Naive thymus-derived CD4-positive, alpha-beta T cell (primary cell): ENCODE measurements at regions not wholly inside any gene's neighbourhood (a gene's known extent, or its start where the extent isn't known, plus 50 kb on each side); places are given as distances from the start of the nearest gene placed in this dataset.

ENCODE experiments used
- ATAC-seq: fragments of 150-1000 bp; cut with Tn5 transposase; 2 replicates; pipeline ENCODE4 v1.10.0; 2021; ENCODE audit warnings: mild to moderate bottlenecking, moderate library complexity
- CTCF ChIA-PET: fragments of 350-600 bp; sonication (Branson Sonifier 250); formaldehyde crosslinking; loops from one replicate; lab custom pipeline; 2021; ENCODE audit warnings: antibody characterized with exemption; lab: Charles Lee
- POLR2A ChIA-PET: fragments of 350-600 bp; sonication (Branson Sonifier 250); formaldehyde crosslinking; loops from one replicate; lab custom pipeline; 2021; ENCODE audit warnings: antibody characterized with exemption, inconsistent platforms; lab: Charles Lee
- DNase-seq, 9 donors: peaks; one replicate each; pipeline versions ENCODE4 v3.0.0 to v3.0.0-alpha.2; 2020 to 2022; ENCODE audit warnings: mixed read lengths in 1 of 9
- H3K27ac ChIP-seq: one replicate; pipeline ENCODE4 v1.7.0; 2013; ENCODE audit warnings: mild to moderate bottlenecking, low read depth, low read length, moderate library complexity
- H3K27me3 ChIP-seq, 2 donors: one replicate each; pipeline ENCODE4 v1.7.0; 2013; ENCODE audit warnings: low read length in 2 of 2, mild to moderate bottlenecking in 2 of 2, moderate library complexity in 2 of 2; ENCODE audit not compliant: control insufficient read depth in 2 of 2, insufficient read depth in 2 of 2
- H3K36me3 ChIP-seq, 3 experiments: 1 replicate in 2 of 3; 2 replicates in 1 of 3; pipeline ENCODE4 v1.7.0; 2013; ENCODE audit warnings: low read length in 3 of 3, mild to moderate bottlenecking in 3 of 3, moderate library complexity in 1 of 3; ENCODE audit not compliant: insufficient read depth in 3 of 3, control insufficient read depth in 2 of 3
- H3K4me1 ChIP-seq, 2 donors: one replicate each; pipeline ENCODE4 v1.7.0; 2013; ENCODE audit warnings: low read length in 2 of 2, mild to moderate bottlenecking in 2 of 2, moderate library complexity in 1 of 2; ENCODE audit not compliant: control insufficient read depth in 2 of 2, insufficient read depth in 2 of 2
- H3K4me3 ChIP-seq: 2 replicates; pipeline ENCODE4 v1.7.0; 2013; ENCODE audit warnings: mild to moderate bottlenecking, low read length
- H3K9me3 ChIP-seq, 3 experiments: 1 replicate in 2 of 3; 2 replicates in 1 of 3; pipeline ENCODE4 v1.7.0; 2013; ENCODE audit warnings: low read length in 3 of 3; ENCODE audit not compliant: control insufficient read depth in 2 of 3
- H3K27ac Mint-ChIP-seq, 9 donors: one replicate each; pipeline ENCODE4 v1.8.0; 2020 to 2022; ENCODE audit warnings: mixed read lengths in 9 of 9, mild to moderate bottlenecking in 8 of 9, moderate library complexity in 5 of 9, inconsistent platforms in 2 of 9
- H3K27me3 Mint-ChIP-seq, 5 donors: one replicate each; pipeline ENCODE4 v1.8.0; 2021 to 2022; ENCODE audit warnings: mixed read lengths in 5 of 5, mild to moderate bottlenecking in 1 of 5
- H3K36me3 Mint-ChIP-seq, 5 donors: one replicate each; pipeline ENCODE4 v1.8.0; 2020 to 2022; ENCODE audit warnings: mixed read lengths in 5 of 5, mild to moderate bottlenecking in 3 of 5, inconsistent platforms in 1 of 5
- H3K4me1 Mint-ChIP-seq, 7 donors: one replicate each; pipeline ENCODE4 v1.8.0; 2020 to 2022; ENCODE audit warnings: mixed read lengths in 7 of 7, mild to moderate bottlenecking in 3 of 7, inconsistent platforms in 1 of 7
- H3K4me3 Mint-ChIP-seq, 10 donors: one replicate each; pipeline ENCODE4 v1.8.0; 2020 to 2022; ENCODE audit warnings: mild to moderate bottlenecking in 10 of 10, mixed read lengths in 10 of 10, moderate library complexity in 6 of 10, inconsistent platforms in 2 of 10
- H3K9me3 Mint-ChIP-seq, 11 donors: one replicate each; pipeline ENCODE4 v1.8.0; 2020 to 2022; ENCODE audit warnings: mixed read lengths in 11 of 11, mild to moderate bottlenecking in 4 of 11, inconsistent platforms in 1 of 11, moderate library complexity in 1 of 11
- intact Hi-C, 2 donors: fragments of 100-400 bp; cut with micrococcal nuclease; formaldehyde crosslinking; loops; one replicate each; pipeline ENCODE4 v1.15.1; 2023

DNA sequence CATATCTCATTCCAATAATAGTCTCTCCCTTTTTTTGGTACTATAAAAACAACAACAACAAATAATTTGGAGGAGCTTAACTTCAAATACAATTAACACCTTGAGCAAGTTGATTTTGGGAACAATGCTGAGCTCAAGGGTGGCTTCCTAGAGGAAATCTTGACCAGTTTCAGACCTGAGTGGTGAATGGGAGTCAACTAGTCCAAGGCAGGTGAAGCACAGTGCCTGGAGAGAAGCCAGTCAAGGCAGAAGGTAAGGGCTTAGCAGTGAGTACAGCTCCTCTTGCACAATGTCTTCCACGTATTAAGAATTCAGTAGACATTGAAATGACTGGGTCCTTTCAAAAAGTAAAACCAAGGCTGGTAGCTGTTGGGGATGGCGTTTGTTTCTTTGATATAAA is 444.8 kb downstream of the ATP23 start:
- POLR2A ChIA-PET, result no interaction called here
- Histone ChIP-seq H3K27me3 (no peaks in the 10 kb centered on the region), H3K27ac (no peak overlapping the region), H3K4me1 (no peaks in the 10 kb centered on the region), H3K36me3 (no peaks in the 10 kb centered on the region), H3K9me3 (no peaks in the 10 kb centered on the region), H3K4me3 (no peak overlapping the region)
- peaks cover 0 to 2% (median 0%) of the 10 kb centered on the region in 11 donors for H3K9me3 Mint-ChIP-seq
- no peak for DNase-seq
- no peak for ATAC-seq
- H3K27me3 Mint-ChIP-seq, result peaks cover 14 to 35% (median 20%) of the 10 kb centered on the region in 5 donors
- CTCF ChIA-PET, result no interaction called here
- H3K4me1 Mint-ChIP-seq, result no peaks in the 10 kb centered on the region
- H3K36me3 Mint-ChIP-seq, result no peaks in the 10 kb centered on the region
- H3K27ac Mint-ChIP-seq, result no peak overlapping the region
- intact Hi-C loops, result no loop called here
- no peak overlapping the region for H3K4me3 Mint-ChIP-seq

DNA sequence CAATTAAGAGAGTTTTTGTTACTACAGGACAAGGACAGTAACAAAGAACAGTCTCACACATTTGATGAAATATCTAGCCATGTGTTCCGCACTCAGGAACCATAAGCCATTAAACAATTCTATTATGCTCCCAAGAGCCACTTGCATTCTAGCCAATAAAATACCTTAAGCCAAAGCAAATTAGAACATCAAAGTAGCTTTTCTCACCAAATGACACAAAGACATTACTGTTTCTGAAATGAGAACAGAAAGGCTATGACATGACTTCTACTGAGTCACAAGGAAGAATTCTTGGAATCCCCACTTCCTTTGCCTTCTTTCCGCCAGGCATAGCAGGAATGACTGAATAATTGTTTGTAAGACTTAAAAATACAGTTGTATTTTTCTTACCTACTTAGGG is 445.8 kb downstream of the ATP23 start:
- no peak for DNase-seq
- intact Hi-C loops, result no loop called here
- Histone ChIP-seq H3K4me3 (no peak overlapping the region), H3K4me1 (no peaks in the 10 kb centered on the region), H3K27ac (no peak overlapping the region), H3K27me3 (no peaks in the 10 kb centered on the region), H3K9me3 (no peaks in the 10 kb centered on the region), H3K36me3 (no peaks in the 10 kb centered on the region)
- Mint-ChIP-seq H3K4me1 (no peaks in the 10 kb centered on the region), H3K4me3 (no peak overlapping the region), H3K27ac (no peak overlapping the region), H3K36me3 (no peaks in the 10 kb centered on the region), H3K9me3 (peaks cover 0 to 1% (median 0%) of the 10 kb centered on the region in 11 donors), H3K27me3 (peaks cover 12 to 31% (median 17%) of the 10 kb centered on the region in 5 donors)
- ChIA-PET POLR2A (no interaction called here), CTCF (no interaction called here)
- no peak for ATAC-seq

DNA sequence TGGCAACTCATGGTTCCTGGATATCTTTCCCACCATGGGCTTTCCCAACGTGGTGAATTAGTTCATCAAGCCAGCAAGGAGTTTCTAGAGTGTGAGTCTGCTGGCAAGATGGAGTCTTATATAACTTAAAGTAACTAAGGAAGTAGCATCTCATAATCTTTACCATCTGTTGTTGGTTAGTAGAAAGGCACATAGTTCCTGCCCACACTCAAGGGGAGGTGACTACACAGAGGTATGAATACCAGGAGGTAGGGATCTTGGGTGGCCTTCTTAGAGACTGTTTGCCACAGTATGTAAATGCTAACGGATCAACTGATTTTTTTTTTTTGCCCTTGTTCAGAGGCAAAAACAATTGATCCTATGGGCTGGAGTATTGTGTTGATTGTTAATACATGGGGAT is 446.9 kb downstream of the ATP23 start:
- no peaks in the 10 kb centered on the region for H3K4me1 ChIP-seq
- H3K4me3 ChIP-seq, result no peak overlapping the region
- ATAC-seq, result no peak
- peaks cover 0 to 1% (median 0%) of the 10 kb centered on the region in 11 donors for H3K9me3 Mint-ChIP-seq
- no peak overlapping the region for H3K27ac ChIP-seq
- intact Hi-C loops, result no loop called here
- H3K36me3 ChIP-seq, result no peaks in the 10 kb centered on the region
- H3K4me1 Mint-ChIP-seq, result no peaks in the 10 kb centered on the region
- H3K27ac Mint-ChIP-seq, result no peak overlapping the region
- no peak for DNase-seq
- ChIA-PET CTCF (no interaction called here), POLR2A (no interaction called here)
- no peaks in the 10 kb centered on the region for H3K36me3 Mint-ChIP-seq
- peaks cover 8 to 22% (median 14%) of the 10 kb centered on the region in 5 donors for H3K27me3 Mint-ChIP-seq
- no peak overlapping the region for H3K4me3 Mint-ChIP-seq
- no peaks in the 10 kb centered on the region for H3K27me3 ChIP-seq
- H3K9me3 ChIP-seq, result no peaks in the 10 kb centered on the region

DNA sequence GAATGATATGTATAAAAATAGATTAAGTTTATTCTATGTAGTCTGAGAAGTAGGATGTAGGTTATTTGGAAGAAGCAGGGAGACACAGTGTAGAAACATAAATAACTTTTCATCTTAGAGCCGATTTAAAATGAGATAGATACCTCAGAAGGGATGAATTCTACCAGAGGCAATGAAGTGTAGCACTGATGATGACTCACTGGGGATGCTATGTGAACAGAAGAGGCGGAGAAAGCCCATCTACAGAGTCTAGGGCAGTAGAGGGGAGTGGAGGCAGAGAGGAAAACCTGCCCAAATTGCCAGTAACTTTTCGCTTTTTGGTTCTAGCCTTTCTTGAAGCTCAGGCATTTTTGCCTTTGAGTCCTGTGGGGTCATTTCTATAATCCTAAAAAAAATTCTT is 451.8 kb downstream of the ATP23 start:
- Mint-ChIP-seq H3K4me1 (no peaks in the 10 kb centered on the region), H3K4me3 (no peak overlapping the region), H3K9me3 (peaks cover 0 to 7% (median 3%) of the 10 kb centered on the region in 11 donors), H3K36me3 (no peaks in the 10 kb centered on the region), H3K27ac (no peak overlapping the region), H3K27me3 (peaks cover 0 to 3% (median 0%) of the 10 kb centered on the region in 5 donors)
- POLR2A ChIA-PET, result no interaction called here
- intact Hi-C loops, result no loop called here
- DNase-seq (no peak), ATAC-seq (no peak)
- Histone ChIP-seq H3K4me1 (no peaks in the 10 kb centered on the region), H3K9me3 (no peaks in the 10 kb centered on the region), H3K36me3 (no peaks in the 10 kb centered on the region), H3K27me3 (no peaks in the 10 kb centered on the region), H3K27ac (no peak overlapping the region), H3K4me3 (no peak overlapping the region)
- CTCF ChIA-PET, result no interaction called here

DNA sequence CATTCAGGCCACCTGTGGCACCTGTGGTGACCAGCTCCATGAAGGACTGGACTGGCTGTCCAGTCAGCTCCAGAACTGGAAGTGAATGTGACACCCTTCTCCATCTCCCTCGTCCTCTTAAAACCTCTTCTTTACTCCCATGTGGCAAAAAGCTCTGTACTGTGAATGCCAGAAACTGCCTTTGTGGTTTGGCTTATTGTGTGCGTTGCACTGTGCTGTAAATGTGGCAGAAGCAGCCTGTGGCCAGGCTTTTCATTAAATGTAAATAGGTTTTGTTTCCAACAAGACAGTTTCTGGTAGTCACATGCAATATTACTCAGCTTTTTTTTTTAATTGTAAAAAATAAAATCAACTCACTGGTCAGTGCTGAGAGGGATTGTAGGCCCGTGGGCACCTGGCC is 453.7 kb downstream of the ATP23 start:
- no peak for ATAC-seq
- Histone ChIP-seq H3K4me1 (no peaks in the 10 kb centered on the region), H3K27ac (no peak overlapping the region), H3K27me3 (no peaks in the 10 kb centered on the region), H3K9me3 (no peaks in the 10 kb centered on the region), H3K4me3 (no peak overlapping the region), H3K36me3 (no peaks in the 10 kb centered on the region)
- intact Hi-C loops, result no loop called here
- Mint-ChIP-seq H3K4me3 (no peak overlapping the region), H3K27ac (no peak overlapping the region), H3K36me3 (no peaks in the 10 kb centered on the region), H3K4me1 (no peaks in the 10 kb centered on the region), H3K27me3 (peaks cover 0 to 10% (median under 1%) of the 10 kb centered on the region in 5 donors), H3K9me3 (peaks cover 0 to 21% (median 5%) of the 10 kb centered on the region in 11 donors)
- ChIA-PET CTCF (no interaction called here), POLR2A (no interaction called here)
- DNase-seq, result no peak

DNA sequence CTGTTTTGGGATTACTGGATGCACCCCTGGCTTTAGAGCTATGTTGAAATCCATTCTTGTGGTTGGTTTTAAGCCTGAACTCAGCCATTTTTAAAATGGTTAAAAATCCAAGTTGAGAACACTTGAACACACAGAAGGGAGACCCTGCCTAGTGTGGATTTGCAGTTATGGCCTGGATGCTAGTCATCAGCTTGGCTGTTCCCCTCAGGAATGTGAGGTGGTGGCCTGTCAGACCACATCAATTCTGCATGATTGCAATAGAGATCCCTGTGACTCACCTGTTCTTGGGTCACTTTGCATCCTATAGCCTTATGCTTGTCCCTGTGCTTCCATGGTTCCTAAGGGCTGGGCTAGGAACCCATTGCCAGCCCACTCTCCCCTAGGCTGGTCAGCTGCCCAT is 454.1 kb downstream of the ATP23 start:
- Mint-ChIP-seq H3K27ac (no peak overlapping the region), H3K4me1 (no peaks in the 10 kb centered on the region), H3K27me3 (peaks cover 0 to 11% (median 2%) of the 10 kb centered on the region in 5 donors), H3K9me3 (peaks cover 0 to 25% (median 5%) of the 10 kb centered on the region in 11 donors), H3K36me3 (no peaks in the 10 kb centered on the region), H3K4me3 (no peak overlapping the region)
- H3K27me3 ChIP-seq, result no peaks in the 10 kb centered on the region
- no peaks in the 10 kb centered on the region for H3K36me3 ChIP-seq
- no peaks in the 10 kb centered on the region for H3K9me3 ChIP-seq
- no peaks in the 10 kb centered on the region for H3K4me1 ChIP-seq
- no peak overlapping the region for H3K27ac ChIP-seq
- ATAC-seq (no peak), DNase-seq (no peak)
- H3K4me3 ChIP-seq, result no peak overlapping the region
- CTCF ChIA-PET, result no interaction called here
- intact Hi-C loops, result no loop called here
- POLR2A ChIA-PET, result no interaction called here

DNA sequence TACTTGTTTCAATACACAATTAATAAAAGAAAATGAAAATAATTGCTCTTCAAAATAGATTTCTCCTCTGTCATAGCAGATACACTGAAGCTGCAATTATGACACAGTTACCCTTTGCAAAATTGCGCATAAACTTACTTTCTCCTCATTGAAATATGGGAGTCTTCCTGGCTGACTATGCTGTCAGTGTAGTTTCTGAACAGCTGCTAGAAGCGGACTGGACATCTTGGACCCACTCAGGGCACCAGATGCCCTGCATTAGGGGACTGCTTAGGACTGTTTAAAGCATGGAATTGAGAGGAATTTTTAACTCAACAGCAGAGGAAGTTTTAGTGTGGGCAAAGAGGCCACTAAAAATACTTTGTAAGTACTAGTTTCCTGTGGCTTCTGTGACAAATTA is 454.9 kb downstream of the ATP23 start:
- no peak for ATAC-seq
- H3K9me3 Mint-ChIP-seq, result peaks cover 0 to 29% (median 5%) of the 10 kb centered on the region in 11 donors
- intact Hi-C loops, result no loop called here
- Histone ChIP-seq H3K4me3 (no peak overlapping the region), H3K36me3 (no peaks in the 10 kb centered on the region), H3K27ac (no peak overlapping the region), H3K4me1 (no peaks in the 10 kb centered on the region), H3K27me3 (no peaks in the 10 kb centered on the region), H3K9me3 (no peaks in the 10 kb centered on the region)
- no peaks in the 10 kb centered on the region for H3K36me3 Mint-ChIP-seq
- peaks cover 0 to 11% (median 2%) of the 10 kb centered on the region in 5 donors for H3K27me3 Mint-ChIP-seq
- no peak overlapping the region for H3K4me3 Mint-ChIP-seq
- no peaks in the 10 kb centered on the region for H3K4me1 Mint-ChIP-seq
- ChIA-PET CTCF (no interaction called here), POLR2A (no interaction called here)
- H3K27ac Mint-ChIP-seq, result no peak overlapping the region
- no peak for DNase-seq
